ENCODE measurements at regions not wholly inside any gene's neighbourhood (a gene's known extent, or its start where the extent isn't known, plus 50 kb on each side); places are given as distances from the start of the nearest gene placed in this dataset.
"Not testable (repeated sequence)": the region's sequence is repeated elsewhere in the genome, so short reads cannot be mapped to it uniquely, and the experiment has no call there.

DNA sequence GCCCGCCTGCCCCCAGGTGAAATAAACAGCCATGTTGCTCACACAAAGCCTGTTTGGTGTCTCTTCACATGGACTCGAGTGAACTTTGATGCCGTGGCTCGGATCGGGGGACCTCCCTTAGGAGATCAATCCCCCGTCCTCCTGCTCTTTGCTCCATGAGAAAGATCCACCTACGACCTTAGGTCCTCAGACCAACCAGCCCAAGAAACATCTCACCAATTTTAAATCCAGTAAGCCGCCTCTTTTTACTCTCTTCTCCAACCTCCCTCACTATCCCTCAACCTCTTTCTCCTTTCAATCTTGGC, 521.0 kb downstream of the IRS2 start:
- TF ChIP-seq EZH2phosphoT487 (IDR thresholded peaks at IDR 0.05; ENCODE audit: insufficient read depth, low read depth); EZH2 (IDR thresholded peaks at IDR 0.05; ENCODE audit: insufficient read depth, poor library complexity, severe bottlenecking): not testable (repeated sequence)
